NCI-H2196 (cell line): ENCODE measurements at regions not wholly inside any gene's neighbourhood (a gene's known extent, or its start where the extent isn't known, plus 50 kb on each side); places are given as distances from the start of the nearest gene placed in this dataset.
"Not testable (repeated sequence)": the region's sequence is repeated elsewhere in the genome, so short reads cannot be mapped to it uniquely, and the experiment has no call there.

ENCODE experiments used
- DNase-seq: peaks from one replicate; lab custom pipeline; 2025; ENCODE audit not compliant: unreplicated experiment; lab: John Stamatoyannopoulos, UW

GRCh38 chrX:20718592-20719380 is 452.1 kb upstream of the RPS6KA3 start:
- no peak for DNase-seq

DNA sequence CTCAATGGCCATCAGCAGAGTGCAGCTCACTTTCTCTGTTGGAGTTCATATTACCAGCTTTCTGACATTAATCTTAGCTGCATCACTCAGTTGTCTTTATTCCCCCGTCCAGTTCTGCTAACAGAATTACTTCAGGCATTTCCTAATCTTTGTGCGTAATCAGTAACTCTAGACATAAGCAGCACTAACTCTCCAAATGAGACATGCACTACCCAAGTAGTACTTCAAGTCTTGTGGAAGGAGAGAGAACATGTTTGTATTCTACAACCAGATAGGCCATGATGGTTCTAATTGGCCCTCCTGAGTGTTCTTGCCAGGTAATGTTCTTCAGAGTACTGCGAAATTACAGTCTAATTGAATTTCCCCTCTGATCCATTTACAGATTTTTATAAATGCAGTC is 448.5 kb upstream of the RPS6KA3 start:
- DNase-seq = no peak

- no peak for DNase-seq
Observed at GRCh38 chrX:20712811-20713210, 446.1 kb upstream of the RPS6KA3 start.

DNA sequence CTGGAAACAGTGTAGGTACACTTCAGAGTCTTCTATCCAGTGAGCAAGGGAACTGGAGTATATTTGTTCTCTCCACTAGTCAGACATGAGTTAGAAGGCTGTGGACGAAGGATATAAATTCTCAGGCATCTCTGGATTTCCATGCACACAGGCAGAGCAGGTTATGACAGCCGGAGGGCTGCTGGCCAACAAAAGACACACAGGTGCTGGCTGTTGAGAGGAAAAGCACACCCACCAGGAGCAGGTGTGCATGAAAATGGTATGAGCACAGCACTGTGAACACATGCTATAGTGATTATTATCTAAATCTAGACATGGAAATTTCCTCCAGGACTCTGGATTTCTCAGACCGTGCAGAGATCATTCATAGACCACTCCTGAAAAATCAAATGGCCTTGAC is 444.7 kb upstream of the RPS6KA3 start:
- no peak for DNase-seq

GRCh38 chrX:20693078-20693477 is 426.4 kb upstream of the RPS6KA3 start:
- no peak for DNase-seq

GRCh38 chrX:20686256-20686655 is 419.5 kb upstream of the RPS6KA3 start:
- DNase-seq = no peak

DNA sequence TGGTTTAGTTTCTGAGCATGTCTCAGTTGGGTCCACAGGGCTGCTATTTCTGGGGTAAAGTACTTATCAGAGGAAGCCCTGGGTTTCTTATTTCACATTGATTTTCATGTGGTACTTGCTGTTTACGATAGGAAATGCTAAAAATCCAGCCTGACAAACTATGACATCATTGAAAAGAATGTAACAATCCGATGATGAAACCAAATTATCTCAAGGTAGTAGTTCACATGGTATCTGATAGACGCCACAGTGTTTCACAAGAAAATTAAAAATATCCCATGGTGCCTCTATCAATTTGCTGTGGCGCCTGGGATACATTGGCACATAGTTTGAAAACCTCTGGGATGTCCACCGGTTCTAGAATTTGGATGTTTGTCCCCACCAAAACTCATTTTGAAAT is 418.9 kb upstream of the RPS6KA3 start:
- DNase-seq = no peak

DNA sequence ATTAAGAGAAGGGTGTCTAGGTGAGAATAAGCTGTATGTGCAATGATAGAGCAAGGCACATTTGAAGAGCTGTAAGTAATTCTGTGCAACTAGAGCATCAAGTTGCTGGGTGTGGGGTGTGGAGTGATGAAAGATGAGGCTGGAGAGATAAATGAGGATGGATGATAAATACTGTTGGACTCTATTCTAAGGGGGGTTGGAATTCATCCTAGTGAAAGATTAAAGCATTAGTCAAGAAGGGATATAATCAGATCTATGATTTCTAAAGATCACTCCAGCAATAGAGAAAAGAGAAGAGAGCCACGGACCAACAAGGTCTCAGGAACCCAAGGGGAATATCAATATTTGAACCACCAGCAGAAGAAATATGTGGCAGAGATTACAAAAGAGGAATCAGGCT is 415.0 kb upstream of the RPS6KA3 start:
- DNase-seq = no peak

GRCh38 chrX:20680998-20681397 is 414.3 kb upstream of the RPS6KA3 start:
- DNase-seq = no peak

- DNase-seq = no peak
Observed at GRCh38 chrX:20672476-20672875, 405.8 kb upstream of the RPS6KA3 start.

DNA sequence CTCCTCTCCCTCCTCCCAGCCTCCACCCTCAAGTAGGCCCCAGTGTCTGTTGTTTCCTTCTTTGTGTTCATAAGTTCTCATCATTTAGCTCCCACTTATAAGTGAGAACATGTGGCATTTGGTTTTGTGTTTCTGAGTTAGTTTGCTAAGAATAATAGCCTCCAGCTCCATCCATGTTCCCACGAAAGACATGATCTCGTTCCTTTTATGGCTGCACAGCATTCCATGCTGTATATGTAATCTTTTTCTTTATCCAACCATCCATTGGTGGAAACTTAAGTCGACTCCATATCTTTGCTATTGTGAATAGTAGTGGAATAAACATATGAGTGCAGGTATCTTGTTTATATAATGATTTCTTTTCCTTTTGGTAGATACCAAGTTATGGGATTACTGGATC is 405.0 kb upstream of the RPS6KA3 start:
- DNase-seq = not testable (repeated sequence)

DNA sequence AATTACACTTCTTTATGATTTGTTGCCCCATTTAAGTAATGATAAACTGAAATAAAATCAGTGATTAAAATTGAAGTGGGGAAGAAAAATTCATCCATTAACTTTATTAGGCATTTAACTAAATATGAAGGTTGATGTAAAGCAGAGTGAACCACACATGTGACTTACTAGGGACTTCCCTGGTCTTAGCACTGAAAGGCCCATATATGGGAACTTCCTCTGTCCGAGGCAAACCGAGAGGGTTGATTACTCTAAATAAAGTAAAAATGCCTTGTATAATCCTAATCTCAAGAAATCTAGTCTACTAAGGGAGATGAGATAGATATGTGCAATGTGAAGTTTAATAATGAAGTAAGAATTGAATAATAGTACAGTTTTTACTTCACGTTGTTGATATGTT is 403.9 kb upstream of the RPS6KA3 start:
- DNase-seq = no peak

- DNase-seq = no peak
Observed at GRCh38 chrX:20668550-20668949, 401.8 kb upstream of the RPS6KA3 start.

- no peak for DNase-seq
Observed at GRCh38 chrX:20666331-20666730, 399.6 kb upstream of the RPS6KA3 start.

DNA sequence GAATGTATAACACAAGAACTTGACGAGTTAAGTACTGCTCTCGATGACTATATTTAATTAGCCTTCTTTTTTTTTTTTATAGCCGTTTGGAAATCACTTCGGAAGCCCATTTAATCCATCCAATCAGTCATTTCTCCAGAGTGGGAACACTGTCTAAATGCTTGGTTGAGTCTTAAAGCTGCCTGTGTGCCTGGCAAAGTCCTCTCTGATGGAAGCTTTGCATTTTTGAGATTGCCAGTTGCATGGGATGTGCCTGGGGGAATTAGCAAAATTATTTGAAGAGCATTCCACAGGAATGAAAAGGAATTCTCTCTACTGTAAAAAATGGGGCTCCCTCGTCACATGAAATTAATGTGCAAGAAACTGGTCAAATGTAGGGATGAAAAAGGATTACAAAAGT is 398.8 kb upstream of the RPS6KA3 start:
- DNase-seq = no peak

GRCh38 chrX:20664774-20665173 is 398.1 kb upstream of the RPS6KA3 start:
- no peak for DNase-seq

DNA sequence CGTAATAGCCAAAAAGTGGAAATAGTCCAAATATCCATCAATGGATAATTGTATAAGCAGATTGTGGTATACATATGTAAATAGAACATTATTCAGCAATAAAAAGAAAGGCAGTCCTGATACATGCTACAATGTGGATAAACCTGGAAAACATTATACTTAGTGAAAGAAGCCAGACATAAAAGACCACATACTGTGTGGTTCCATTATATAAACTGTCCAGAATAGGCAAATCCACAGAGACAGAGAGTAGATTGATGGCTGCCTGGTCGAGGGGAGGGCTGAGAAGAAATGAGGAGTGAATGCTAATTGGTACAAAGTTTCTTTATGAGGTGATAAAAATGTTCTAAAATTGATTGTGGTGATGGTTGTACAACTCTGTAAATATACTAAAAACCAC is 397.4 kb upstream of the RPS6KA3 start:
- no peak for DNase-seq

DNA sequence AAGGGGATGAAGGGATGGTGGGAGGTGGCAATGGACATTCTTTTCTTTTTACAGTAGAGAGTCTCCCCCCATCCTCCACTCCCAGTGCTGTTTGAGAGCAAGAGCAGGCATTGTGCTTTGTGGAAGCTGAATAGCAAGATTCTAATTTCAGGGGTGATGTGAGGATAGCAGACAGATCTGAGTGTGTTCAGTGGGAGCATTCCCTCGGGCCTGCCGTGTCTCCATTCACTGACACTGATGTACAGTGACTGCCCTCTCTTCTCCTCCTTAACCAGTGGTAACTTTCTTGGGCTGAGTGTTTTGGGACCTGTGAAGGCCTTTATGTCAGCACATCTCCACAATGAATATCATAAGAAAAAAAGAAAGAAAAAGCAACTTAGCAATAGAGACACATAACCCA is 396.6 kb upstream of the RPS6KA3 start:
- DNase-seq = no peak

- DNase-seq = no peak
Observed at GRCh38 chrX:20656721-20657120, 390.0 kb upstream of the RPS6KA3 start.

- DNase-seq = no peak
Observed at GRCh38 chrX:20654596-20655106, 387.9 kb upstream of the RPS6KA3 start.

GRCh38 chrX:20653070-20653469 is 386.4 kb upstream of the RPS6KA3 start:
- no peak for DNase-seq

- no peak for DNase-seq
Observed at GRCh38 chrX:20641954-20642353, 375.2 kb upstream of the RPS6KA3 start.

DNA sequence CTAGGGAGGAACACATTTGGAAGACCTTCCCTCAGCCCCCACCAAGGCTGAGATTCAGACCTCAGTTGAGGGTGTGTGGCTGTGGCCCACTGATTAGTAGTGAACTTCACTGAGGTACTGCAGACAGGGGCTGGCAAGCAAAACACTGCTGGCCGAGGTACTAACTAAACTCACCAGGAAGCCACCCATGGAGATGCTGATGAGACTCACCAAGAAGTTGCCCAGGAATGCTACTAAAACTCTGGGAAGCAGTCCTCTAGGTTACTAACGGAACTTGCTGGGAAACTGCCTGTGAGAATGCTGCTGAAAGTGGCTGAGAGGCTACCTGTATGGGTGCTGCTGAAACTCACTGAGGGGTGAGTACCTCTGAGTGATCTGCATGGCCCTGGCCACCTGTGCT is 372.4 kb upstream of the RPS6KA3 start:
- DNase-seq = no peak
